Activated effector memory CD4-positive, alpha-beta T cell treated with anti-CD3 and anti-CD28 coated beads, Interleukin-2, amount 50 U/mL, for 16 hours (primary cell): ENCODE measurements at regions not wholly inside any gene's neighbourhood (a gene's known extent, or its start where the extent isn't known, plus 50 kb on each side); places are given as distances from the start of the nearest gene placed in this dataset.

Experiments used
- DNase-seq: peaks from one replicate; pipeline ENCODE4 v3.0.0-alpha.2; 2020

DNA sequence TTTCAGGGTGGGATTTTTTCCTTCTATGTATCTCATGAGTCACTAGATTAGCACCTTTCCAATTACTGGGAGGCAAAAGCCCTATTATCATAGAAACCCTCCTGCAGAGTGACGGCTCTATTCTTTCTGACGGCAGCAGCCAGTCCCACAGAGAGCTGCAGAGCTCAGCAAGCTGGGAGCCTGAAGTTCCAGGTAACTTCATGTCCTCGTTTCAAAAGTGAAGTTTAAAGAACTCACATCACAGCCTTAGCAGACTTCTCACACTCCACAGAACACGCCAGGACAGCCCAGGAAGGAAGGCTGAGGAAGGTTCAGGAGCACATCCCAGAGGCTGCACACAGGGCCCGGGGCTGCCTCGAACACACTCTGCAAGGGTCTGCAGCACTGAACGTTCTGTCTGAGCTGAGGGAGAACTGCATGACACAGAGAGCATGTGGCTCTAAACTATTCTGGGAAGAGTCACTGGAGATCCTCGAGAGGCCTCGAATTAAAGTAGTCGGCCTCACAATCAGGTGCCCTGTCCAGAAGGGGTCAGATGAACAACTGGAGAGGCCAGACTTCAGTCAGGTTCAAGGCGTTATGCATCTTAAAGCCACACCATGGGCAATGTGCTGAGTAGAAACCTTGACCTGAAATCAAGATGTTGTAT, 104.2 kb upstream of the DRD2 start:
- DNase-seq, result no peak

DNA sequence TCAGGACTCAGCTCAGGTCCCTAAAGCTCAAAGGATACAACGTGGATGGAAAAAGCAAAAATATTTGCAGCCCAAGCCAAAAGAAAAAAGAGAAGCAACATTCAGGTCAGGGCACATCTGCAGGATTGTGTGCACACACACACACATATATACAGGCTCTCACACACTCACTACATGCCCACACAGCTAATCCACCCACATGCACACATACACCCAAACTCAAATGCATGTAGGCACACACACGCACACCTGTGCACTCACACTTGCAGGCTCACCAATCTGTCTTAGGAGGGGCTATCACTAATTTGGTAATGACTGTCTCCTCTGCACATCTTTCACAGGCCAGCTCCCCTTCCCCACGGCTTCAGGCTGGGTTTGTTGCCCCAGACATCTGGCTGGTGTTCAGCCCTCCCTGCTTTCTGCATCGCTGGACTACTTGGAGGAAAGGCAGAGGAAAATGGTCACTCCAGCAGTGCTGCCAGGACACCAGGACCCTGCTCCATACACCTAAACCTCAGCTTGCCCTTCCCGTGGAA, 103.6 kb upstream of the DRD2 start:
- no peak for DNase-seq

DNA sequence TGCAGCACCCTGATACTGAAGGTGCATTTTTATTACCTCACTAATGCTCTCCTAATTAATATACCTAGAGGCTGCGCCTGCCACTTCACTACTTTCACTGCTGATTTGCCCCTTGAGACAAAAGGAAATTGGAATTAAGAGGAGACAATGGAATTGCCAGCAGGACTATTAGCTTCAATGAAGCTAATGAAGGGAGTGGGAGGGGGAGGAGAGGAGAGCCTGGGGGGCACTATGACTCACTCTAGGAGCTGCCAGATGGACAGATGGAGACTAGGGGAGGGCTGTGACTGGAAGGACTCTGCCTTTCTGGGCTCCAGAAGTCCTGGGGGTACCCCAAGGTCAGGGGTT, 102.8 kb upstream of the DRD2 start:
- DNase-seq, result no peak

- no peak for DNase-seq
These were observed 102.3 kb upstream of the DRD2 start for GRCh38 chr11:113577356-113578032.

- no peak for DNase-seq
These were observed 99.4 kb upstream of the DRD2 start for GRCh38 chr11:113574586-113574985.

DNA sequence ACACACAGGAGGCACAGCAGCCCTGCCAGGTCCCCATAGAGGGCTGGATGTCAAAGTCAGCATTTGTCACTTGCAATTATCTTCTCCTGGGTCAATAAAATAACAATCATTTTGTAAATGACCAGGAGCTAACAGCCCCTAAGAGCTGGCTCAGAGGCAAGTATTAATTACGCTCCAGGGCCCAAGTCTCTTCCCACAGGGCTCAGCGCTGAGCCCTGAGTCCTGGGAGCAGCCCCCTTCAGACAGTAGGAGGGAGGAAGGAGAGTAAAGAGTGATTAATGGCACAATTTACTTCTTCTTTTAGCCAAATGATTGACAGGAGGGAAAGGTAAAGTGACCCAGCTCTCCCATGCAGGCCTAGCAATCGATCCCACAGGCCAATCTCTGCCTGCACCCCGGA, 99.0 kb upstream of the DRD2 start:
- DNase-seq, result no peak

DNA sequence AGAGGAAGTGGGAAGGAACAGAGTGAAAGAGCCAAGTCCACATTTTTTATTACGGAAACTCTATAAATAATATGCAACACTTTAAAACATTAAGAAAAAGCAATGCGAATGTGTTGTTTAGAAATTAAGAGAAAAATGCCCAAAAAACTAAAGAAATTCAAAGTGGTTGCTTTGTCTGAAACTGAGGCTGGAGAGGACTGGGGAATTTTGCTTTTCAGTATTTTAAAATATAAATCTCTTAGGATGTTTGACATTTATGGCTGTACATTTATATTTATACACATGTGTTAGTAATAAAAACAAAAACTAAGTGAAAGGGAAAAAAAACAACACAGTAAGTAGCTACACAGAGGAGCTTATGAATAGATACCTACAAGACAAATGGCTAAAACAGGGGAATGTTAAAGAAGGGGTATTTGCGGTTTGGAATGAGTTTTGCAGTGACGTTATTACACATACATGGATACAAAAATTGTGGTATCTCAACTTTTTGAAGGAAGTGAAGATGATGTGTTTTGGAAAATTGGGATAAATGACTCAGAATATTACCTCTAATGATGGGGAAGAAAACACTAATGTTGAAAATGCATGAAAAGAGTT, 97.0 kb upstream of the DRD2 start:
- no peak for DNase-seq

DNA sequence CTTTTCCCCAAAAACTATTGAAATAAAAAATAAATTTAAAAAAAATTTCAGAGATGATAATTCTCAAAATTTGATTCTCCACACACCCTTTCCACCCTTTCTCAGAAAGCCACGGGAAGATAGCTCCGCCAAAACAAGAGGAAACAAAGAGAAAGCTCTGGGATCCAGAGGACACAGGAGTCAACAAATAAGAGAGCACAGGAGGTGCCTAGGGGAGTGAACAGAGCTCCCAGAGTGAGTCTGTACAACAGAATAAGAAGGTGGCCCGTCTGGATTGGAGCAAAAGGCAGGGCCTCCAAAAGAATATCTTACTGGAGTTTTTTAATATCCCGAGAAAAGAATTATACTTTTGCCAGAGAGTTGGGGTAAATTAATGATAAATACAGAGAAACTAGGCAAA, 96.3 kb upstream of the DRD2 start:
- no peak for DNase-seq

DNA sequence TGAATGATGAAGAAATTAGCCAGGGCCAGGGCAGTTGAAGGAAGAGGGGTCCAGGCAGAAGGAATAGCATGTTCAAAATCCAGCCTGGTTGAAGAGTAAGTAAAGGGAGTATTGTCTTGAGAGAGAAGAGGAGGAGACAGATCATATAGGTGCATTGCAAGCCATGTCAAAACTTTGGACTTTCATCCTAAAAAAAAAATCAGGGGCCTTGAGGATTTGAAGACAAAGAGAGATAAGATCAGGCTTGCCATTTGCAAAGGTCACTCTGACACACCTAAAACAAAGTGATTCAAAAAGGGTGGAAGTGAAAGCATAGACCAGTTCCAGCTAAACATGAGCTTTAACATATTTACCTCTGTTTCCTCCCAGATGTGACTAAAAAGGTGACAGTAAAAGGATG, 95.7 kb upstream of the DRD2 start:
- DNase-seq, result no peak

DNA sequence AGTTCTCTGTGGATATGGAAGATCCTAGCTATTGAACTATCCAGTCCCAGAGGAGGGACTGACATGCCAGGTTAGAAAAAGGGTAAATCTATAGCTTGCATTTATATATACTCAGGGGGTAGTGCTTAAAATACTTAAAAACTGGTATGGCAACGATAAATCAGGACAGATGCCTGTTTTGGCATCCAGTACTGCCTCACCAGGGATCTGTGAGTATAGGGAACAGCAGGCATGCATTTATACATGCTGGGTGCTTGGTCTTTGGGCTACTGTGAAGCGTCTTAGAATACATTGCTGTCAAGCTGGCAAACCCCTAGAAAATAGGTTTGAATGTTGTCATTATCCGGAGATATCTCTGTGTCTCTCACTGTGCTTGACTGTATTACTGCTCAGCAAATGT, 94.2 kb upstream of the DRD2 start:
- DNase-seq, result no peak

GRCh38 chr11:113568566-113568965, 93.4 kb upstream of the DRD2 start:
- DNase-seq, result no peak

- DNase-seq, result no peak
These were observed 92.8 kb upstream of the DRD2 start for GRCh38 chr11:113567867-113568544.

GRCh38 chr11:113567097-113567496, 91.9 kb upstream of the DRD2 start:
- DNase-seq, result no peak

GRCh38 chr11:113564527-113565130, 89.4 kb upstream of the DRD2 start:
- DNase-seq, result no peak

- DNase-seq, result no peak
These were observed 88.7 kb upstream of the DRD2 start for GRCh38 chr11:113563766-113564526.

DNA sequence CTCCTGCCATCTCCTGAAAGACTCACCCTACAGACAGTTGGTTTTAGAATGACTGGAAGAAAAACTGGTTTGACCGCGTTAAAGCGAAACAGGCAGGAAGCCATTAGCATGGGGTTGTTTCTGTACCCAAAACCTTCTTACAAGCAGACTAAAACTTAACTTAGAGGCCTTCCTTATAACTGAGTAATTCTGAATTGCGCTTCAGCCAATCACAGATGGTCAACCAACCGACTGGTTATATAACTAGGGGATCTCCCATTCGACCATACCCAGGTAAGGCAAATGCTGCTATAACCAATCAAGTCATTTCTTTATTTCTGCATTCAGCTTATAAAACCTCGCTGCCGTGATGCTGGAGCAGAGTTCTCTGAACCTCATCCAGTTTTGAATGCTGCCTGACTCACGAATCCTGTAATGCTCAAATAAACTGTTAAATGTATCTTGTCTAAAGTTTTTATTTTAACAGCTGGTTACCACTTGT, 87.8 kb upstream of the DRD2 start:
- DNase-seq, result no peak

DNA sequence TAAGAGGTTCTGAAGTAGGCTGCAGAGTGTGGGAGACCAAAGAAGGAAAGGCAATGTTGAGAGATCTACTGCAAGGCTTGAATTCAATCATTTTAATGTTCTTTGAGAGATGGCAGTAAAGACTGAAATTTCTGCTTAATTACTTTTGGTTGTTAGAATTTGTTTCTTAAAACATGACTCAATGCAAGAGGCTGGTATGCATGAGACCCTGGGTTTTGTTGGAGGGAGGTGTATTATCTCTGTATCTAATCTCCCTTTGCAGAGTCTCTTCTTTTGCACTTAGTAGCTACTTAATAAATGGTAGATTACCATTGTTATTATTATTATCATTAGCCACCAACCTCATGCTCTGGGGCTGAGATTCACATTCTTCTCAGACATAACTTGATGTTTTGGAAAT, 87.4 kb upstream of the DRD2 start:
- DNase-seq, result no peak

- no peak for DNase-seq
These were observed 82.7 kb upstream of the DRD2 start for GRCh38 chr11:113557926-113558325.

DNA sequence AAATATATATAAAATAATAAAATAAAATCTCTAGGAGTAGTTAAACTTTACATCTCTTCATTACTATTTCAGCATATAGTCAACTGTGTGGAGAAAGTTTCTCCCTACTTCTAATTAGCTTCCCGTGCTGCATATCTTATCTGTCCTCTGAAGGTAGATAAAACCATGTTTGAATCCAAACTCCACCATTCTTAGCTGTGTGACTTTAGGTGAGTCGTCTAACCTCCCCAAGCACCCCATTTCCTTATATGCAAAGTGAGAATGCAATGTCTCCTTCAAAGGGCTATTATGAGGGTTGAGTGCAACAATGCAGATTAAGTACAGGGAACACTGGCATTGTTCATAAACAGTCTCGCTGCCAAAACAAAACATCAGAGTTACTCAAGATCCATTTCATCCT, 80.8 kb upstream of the DRD2 start:
- no peak for DNase-seq

DNA sequence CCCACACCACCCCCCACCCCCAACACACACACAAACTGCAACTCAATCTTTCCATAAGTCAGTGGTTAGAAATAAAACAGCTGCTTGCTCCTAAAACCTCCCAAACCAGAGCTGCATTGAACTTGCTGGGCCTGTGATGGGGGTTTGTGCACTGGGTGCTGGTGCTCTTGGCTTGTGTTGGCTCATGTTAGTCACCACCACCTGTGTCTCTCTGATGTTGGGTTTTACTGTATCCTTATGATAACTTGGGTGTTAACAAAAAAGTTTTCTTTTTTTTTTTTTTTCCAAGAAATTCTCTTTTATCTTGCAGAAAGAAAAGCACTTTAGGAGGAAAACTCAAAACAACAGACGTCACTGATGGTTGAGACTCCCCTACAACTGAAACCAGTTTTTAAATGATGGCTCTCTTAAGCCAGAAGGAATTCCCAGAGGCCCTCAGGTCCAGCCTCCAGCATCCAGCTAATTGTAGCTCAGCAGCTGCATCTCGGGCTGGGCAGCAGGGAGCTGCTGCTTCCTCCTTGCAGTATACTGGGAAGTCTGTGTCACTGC, 79.9 kb upstream of the DRD2 start:
- DNase-seq, result no peak

GRCh38 chr11:113554526-113554925, 79.3 kb upstream of the DRD2 start:
- DNase-seq, result no peak

GRCh38 chr11:113553915-113554314, 78.7 kb upstream of the DRD2 start:
- no peak for DNase-seq
